NCI-H748 (cell line): ENCODE measurements at regions not wholly inside any gene's neighbourhood (a gene's known extent, or its start where the extent isn't known, plus 50 kb on each side); places are given as distances from the start of the nearest gene placed in this dataset.
A peak's percentile ranks its signal among the peaks of the same experiment; 100 is the strongest.

Experiments
- DNase-seq: peaks from one replicate; lab custom pipeline; 2025; ENCODE audit not compliant: unreplicated experiment; lab: John Stamatoyannopoulos, UW

DNA sequence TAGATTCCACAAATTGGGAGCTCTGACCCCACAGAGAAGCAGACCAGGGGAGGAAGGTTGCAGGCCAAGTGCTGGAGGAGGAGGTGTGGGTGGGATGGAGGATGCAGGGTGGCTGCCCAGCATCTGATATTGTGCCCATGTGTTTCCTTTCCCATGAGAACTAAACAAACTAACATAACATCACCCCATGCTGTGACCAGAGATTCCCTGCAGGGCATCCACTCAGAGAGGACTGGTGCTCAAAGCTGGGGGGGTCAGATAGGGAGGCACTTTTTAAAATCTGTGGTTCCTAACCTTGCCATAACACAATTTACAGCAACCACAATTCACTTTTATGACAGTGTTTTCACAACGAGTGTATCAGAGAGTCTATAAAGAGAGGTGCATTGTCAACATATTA, 1277.6 kb downstream of the AACS start:
- peak; percentile 51 for DNase-seq

DNA sequence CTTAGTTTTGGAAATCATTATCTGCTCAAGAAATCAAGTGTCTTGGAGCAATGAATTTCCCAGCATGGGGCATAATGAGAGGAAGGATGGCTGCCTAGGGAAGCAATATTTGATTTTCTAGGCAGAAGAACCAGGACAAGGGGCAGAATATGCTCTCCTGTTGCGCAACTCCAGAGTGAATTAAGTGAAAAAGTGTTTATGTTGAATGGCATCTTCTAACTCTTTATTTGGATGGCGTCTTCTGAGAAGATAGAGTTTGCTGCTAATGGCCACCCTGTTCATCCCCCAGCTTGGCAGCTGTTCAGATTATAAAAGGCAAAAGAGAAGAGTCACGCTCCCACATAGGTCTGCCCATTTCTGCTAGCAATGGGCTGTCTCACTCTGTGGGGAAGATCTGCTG, 1278.1 kb downstream of the AACS start:
- no peak for DNase-seq

DNA sequence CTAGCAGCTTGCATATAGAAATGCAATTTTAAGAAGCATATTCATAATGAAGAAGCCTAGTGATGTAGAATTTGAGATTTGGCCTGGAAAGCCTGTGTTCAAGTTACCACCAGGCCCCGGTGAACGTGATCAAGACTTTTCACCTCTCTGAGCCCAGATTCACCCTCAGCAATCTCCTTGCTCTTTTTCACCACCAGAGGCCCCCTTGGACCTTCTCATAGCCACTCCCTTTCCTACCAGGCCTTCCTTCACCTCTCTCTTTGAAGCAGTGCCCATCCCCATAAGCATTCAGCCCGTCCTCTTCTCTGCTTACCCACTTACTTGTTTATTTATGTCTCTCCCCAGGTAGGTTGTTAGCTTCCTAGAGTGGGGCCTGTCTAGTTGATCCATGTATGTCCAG, 1280.9 kb downstream of the AACS start:
- peak; percentile 26 for DNase-seq

DNA sequence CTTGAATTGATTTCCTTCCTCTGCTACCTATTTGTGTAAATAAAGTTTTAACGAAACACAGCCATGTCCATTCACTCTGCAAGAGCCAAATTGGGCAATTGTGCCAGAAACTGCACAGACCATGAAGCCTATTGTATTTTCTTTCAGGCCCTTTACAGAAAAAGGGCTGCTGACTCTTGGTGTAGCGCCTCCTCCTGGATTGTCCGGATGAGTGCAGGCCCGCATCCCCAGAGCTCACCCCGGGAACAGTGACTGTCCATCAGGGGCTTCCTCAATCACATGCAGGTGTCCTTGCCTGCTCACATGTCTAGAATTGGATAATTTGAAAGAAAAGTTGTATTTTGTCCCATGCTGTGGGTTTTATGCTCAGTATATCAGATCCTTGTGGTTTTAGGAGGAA, 1282.2 kb downstream of the AACS start:
- DNase-seq: no peak

DNA sequence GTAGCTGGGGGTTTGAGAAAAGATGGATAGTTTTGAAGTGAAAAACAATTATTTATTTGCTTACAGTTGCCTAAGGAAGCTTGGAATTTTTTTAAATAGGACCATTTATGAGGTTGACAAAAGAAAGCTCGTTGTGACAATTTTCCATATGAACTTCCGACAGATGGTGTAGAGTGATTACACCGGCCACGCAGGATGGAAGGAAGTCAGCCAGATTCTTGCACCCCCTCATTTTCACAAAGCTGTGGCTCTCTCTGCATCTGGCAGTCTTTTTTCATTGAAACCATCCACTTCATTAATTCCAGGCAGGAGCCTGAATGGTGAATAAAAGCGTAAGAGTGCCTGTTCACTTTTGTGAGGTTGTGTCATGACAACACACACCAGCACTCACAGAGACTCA, 1284.1 kb downstream of the AACS start:
- DNase-seq: no peak

DNA sequence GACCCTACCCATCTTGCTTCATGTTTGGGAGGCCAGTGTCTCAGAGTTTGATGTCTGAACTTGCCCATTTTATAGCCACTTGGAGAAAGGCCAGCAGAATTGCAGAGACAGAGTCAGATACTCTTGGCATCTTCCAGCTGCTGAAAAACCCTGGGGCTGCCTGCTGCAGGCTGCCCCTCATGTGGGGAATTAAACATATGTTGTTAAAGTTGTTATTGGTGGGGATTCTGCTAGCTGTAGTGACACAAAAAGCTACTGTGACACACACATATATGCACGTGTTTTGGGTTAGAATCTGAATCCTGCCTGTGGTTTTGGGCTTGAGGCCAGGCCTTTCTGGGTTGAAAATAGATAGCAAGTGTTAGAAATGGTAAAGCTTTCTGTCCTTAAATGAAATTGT, 1288.4 kb downstream of the AACS start:
- DNase-seq: no peak

DNA sequence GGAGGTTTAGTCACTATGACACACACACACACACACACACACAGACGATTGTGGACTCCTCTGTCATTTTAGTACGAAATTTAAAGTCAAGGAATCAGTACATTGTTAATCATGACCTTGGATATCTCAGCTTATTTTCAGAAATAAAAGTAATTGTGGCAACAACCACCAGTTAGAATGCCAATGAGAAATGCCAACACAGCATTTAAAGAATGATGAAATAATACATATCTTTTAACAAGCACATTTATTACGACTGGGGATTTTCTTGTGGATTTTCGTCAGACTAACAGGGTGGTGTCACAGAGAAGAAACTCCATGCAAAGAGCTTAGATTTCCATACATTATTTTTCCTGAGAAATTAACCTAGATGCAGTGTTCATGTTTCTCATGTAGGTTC, 1289.4 kb downstream of the AACS start:
- DNase-seq: no peak

DNA sequence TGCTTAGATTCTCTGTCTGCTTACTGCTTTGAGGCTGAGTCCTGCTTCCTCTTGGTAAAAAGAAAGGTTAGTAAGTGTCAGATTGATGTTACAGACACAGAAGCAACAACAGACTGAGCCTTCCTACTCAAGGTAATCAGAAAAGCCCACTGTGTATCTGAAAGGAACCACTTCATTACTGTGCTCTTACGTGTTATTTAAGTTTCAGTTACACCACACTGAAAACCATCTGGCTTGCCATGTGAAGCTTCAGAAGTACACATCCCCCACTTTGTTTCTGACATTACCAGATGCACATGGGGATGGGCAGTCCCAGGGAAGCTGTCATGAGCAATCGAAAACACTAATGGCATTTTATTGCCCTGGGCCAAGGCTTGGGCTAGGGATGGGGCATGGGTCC, 1290.1 kb downstream of the AACS start:
- no peak for DNase-seq

DNA sequence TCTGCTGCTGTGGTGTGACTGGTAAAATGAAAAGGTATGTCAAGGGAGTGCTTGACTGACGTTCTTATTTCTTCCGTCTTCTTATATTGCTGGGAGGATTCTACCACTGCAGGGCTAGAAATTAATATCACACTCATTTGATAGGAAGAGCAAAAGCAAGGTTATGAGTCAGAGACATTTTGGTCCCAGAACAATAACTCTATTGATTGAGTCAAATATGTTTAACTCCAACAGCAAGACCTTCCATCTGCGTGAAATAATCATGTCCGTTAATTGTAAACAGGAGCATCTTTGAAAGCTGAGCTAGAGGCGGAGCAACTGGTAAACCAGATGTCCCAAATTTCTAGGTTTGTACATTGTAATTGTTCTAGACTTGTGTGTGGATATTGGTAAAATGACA, 1293.6 kb downstream of the AACS start:
- peak; percentile 16 for DNase-seq

DNA sequence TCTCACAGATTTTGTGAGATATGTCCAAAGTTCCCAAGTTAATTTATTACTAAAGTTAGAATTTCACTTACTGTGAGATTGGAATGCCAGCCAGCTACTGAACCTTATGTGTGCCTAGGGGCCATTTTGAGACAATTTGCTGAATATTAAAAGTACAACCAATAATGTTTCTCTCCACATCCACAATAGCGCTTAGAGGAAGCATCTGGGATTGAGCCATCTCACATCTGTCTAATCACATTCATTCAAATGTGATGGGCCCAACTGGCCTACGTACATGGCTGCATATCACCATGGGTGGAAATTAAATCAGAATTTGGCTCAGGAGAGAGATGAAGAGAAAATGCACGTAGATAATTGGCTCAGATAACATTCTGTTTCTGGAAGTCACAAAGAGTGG, 1294.0 kb downstream of the AACS start:
- no peak for DNase-seq

DNA sequence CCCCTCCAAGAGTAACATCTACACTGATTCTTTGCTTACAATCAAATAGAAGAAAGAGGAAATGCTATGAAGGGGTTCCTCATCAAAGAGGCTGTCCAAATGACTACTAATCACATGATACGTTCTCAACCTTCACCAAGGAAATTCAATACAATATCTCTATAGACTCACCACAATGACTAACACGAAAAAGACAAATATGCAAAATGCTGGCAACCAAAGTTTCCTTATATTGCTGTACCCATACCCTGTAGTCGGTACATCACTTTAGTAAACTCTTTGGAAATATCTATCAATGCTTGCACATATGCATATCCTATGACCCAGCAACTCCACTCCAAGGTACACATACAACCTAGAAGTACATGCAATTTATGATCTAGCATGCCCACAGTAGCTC, 1296.6 kb downstream of the AACS start:
- no peak for DNase-seq

DNA sequence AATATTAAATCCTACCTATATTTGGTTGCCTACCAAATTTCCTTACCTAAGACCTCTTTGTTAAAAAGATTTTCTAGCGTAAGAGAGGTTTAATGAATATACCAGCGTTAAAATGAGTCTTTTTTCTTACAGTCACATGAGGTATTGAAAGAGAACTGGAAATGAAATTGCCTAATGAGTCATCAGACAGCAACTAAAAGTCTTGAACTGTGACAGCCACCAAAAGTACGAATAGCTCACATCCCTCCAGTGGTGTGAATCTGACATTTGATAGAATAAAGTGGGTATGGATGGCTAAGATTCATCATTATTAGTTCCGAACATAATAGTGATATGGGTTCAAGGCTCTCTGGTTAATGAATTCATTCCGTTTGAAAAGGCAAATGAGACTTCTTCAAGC, 1297.3 kb downstream of the AACS start:
- DNase-seq: no peak

DNA sequence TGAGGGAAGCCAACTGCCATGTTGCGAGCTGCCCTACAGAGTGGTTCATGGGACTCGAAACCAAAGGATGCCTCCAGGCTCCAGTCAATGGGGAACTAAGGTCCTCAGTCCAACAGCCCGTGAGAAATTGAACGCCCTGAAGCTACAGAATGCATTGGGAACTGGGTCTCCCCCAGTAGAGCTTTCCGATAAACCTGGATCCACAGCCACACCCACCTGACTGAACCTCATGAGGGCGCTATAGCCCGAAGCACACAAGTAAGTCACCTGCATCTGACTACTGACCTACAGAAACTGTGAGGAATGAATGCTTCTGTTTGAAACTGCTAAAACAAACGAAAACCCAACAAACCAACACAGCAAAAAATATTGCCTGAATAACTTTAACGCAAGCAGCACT, 1297.7 kb downstream of the AACS start:
- DNase-seq: no peak

DNA sequence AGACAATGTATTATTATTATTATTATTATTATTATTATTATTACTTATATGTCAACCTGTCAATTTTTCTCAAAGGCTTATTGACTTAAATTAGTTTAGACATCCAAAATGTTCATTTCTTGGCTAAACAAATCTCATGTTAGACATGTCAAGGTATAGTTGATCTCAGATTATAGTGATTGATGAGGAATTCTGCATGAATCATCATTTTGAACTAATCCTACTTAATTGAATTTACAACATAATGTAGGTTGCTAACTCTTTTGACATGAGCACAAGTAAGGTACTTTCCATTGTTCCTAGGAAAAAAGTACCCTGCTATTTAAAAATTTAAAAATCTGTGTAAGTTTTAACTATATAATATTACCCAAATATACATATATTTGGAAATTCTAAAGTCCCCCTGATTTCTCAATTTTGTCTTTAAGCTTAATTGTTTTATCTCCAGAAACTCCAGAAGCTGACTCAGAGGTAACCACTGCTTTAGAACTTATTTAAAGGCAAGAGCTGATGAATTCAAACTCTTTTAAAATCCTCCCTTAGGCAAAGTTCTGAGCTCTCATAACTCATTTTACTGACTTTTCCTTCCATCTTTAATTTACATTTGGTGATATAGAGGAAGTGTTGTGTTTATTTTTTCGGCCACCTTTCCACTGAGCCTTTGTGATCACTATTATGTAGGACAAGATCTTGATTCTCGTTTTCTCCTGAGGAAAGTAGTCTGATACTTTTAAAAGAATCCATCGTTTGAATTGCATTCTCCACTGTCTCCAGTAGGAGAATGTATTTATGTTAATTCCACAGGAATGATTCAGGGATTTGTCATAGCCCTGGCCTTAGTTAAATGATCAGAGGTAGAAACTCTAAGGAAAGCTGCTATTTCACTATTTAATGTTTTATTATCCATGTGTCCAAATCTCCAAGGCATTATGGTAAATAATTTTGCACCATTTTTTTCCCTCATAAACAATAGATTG, 1304.5 kb downstream of the AACS start:
- no peak for DNase-seq

DNA sequence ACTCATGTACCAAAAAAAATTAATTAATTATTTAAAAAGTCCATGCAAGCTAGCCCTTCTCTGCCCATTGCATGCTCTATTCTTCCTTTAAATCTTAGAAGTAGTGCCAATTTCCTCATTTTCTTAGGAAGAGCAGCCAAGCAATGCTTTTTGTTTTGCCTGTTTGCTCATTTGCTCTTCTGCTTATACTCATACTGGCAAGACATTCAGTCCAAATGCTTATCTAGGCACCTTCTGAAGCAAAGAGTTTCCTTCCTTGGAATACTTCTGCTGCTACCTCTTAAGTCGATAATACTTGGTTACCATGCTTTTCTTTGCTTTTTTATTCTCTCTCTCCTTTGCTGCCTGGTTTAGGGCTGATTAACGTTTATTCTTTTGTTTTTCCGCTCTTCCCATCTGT, 1318.3 kb downstream of the AACS start:
- DNase-seq: no peak

DNA sequence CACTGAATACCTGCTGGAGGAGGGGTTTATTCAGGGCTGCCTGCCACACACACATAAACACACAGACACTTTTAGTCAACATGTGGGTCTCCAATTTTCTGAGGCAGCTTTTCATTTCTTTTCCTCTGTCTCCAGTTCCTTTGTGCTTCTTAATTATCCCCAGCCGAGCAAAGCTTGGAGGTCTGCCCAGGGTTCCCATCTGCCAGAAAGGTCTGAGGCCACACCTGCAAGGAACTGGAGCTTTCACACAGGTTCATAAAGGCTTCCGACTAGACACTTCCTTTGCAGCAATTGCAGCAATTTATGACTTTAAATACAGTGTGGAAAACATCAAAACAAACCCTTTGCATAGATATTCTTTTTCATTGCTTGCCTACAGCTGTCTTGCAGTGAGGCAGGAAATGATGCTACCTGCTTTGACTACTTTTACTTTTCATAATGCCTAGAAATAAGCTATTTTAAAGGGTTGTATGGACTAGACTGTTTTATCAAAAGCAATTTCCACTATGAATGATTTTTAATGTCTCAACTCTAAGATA, 1318.9 kb downstream of the AACS start:
- peak; percentile 91 for DNase-seq

DNA sequence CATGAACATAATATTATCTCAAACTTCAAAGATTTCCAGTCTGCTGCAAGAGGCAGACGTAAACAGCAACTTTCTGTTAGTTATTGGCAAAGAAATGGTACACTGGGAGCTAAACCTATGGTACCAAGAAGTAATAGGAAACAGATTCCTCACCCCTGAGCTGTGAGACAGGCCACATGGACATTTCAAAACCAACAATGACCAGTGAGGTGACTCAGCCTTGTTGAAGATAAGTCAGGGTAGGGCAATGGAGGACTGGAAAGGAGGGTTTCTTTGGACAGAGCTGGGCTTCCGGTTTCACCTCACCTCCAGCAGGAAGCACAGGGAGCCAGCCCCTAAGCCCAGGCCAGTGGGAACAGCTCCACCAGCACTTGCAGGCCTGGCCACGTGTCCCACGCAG, 1320.5 kb downstream of the AACS start:
- no peak for DNase-seq

DNA sequence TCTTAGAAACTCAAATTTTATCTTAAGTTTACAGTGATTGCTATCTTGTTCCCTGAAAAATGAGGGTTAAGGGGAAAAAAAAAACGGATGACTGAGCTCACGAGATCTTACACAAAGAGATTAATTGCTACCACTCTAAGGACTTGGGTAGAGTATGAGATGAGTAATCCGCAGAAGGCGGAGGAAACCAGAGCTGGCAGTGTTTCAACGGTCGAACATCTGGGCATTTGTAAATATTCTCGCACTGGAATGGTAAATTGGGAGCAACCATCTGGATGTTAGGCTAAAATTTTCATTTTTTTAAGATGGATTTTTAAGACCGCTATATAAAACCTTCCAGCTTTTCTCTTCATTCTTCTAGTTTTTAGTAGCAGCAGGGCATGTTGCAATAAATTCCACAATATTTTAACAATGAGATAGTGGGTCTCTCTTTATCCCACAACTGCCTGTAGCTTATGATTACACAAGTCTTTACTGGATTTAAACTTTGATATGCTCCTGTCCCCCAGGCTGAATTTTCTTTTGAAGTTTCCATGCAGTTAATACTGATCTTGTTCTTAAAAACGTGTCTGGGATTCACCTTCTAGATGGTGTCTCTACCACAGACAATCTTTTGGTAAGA, 1324.1 kb downstream of the AACS start:
- no peak for DNase-seq

DNA sequence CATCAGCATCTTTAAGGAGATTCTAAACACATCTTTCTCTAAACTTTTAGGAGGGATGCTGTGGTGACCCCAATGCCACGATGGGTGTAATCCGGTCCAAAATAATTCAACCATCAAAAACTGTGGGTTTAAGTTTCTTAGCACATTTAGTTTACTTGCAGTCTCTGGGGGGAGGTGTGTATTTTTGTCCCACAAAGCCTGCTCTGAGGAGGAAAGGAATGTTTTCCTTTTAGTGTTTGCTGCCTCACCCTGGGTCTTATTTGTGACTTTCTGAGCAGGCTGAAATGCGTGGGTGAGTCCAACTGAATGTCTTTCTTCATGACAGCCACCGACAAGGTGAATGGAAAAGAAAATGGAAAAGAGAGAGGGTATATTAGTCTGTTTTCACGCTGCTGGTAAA, 1324.7 kb downstream of the AACS start:
- no peak for DNase-seq

DNA sequence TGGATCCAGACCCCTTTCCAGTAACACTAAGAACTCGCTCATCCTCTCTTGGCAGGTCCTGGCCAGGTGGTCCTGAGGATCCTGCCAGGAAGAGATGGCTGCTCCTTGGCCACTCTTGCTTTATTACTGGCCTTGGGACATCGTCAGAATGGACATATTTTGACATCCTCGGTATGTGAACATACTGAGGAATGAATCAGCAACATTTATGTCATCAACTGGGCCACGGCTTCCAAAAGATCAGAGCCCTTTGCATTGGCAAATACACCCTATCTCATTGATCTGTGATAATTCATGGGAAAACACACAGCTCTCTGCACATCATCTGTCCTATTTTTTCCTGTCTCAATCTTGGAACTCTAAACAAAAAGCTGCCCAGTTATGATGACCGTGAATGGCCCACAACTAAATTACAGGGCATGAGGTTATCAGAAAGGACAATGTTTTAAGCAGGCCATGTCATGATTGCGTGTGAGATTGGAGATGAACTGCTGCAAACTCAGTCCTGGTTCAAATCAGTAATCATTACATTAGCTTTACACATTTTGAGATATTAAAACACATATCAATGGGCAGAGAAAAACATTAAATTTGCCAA, 1325.8 kb downstream of the AACS start:
- no peak for DNase-seq

DNA sequence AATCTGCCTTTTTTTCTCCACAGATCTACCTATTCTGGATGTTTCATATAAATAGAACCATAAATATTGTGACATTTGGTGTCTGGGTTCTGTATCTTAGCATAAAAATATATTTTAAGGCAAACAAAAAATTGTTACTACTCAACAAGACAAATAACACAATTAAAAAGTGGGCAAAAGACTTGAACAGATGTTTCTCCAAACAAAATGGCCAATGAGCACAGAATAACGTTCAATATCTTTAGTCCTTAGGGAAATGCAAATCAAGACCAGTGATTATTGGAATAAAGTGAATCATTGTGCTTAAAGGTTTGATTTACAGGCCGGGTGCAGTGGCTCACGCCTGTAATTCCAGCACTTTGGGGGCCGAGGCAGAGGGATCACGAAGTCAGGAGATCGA, 1331.3 kb downstream of the AACS start:
- DNase-seq: no peak

DNA sequence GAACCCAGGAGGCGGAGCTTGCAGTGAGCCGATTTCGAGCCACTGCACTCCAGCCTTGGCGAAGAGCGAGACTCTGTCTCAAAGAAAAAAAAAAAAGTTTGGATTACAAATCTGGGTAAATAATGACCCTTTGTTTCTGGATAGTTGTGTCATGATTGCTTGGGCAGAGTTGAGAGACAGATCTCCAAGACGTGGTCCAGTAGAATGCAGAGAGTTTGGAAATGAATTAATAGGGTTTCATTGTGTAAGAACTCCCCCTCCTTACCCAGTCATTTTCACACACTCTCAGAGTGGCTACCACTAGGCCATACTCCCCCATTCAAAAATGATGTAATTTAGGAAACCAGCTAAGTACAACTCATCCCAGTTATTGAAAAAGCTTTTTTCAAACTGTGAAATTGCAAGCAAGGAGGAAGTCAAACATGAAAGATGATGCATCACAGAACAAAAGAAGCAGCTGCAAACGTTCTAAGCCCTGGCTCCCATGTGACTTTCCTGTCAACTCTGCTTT, 1331.9 kb downstream of the AACS start:
- no peak for DNase-seq
